ENCODE measurements at regions not wholly inside any gene's neighbourhood (a gene's known extent, or its start where the extent isn't known, plus 50 kb on each side); places are given as distances from the start of the nearest gene placed in this dataset.

GRCh38 chr21:18460979-18461378, 57.4 kb upstream of the TMPRSS15 start:
- intact Hi-C loops (cut with DNase I) = no loop called here
- no peak for DNase-seq (ENCODE audit: low spot score)

GRCh38 chr21:18461743-18462142, 58.2 kb upstream of the TMPRSS15 start:
- no peak for DNase-seq (ENCODE audit: low spot score)
- intact Hi-C loops (cut with DNase I) = no loop called here

GRCh38 chr21:18467715-18468114, 64.1 kb upstream of the TMPRSS15 start:
- DNase-seq (ENCODE audit: low spot score) = no peak

GRCh38 chr21:18468790-18469189, 65.2 kb upstream of the TMPRSS15 start:
- no peak for DNase-seq (ENCODE audit: low spot score)
- intact Hi-C loops (cut with DNase I) = no loop called here

More at GRCh38 chr21:18467715-18468114, 64.1 kb upstream of the TMPRSS15 start:
- intact Hi-C loops (cut with DNase I) = no loop called here

- intact Hi-C loops (cut with DNase I) = no loop called here
- DNase-seq (ENCODE audit: low spot score) = no peak
These were observed 73.1 kb upstream of the TMPRSS15 start for GRCh38 chr21:18476639-18477038.

GRCh38 chr21:18477043-18477442, 73.5 kb upstream of the TMPRSS15 start:
- intact Hi-C loops (cut with DNase I) = no loop called here
- DNase-seq (ENCODE audit: low spot score) = no peak

GRCh38 chr21:18478513-18478912, 74.9 kb upstream of the TMPRSS15 start:
- intact Hi-C loops (cut with DNase I) = no loop called here
- DNase-seq (ENCODE audit: low spot score) = no peak

- no peak for DNase-seq (ENCODE audit: low spot score)
- intact Hi-C loops (cut with DNase I) = no loop called here
These were observed 84.7 kb upstream of the TMPRSS15 start for GRCh38 chr21:18488252-18488651.

- intact Hi-C loops (cut with DNase I) = no loop called here
- DNase-seq (ENCODE audit: low spot score) = no peak
These were observed 89.8 kb upstream of the TMPRSS15 start for GRCh38 chr21:18493422-18493821.

- intact Hi-C loops (cut with DNase I) = no loop called here
- DNase-seq (ENCODE audit: low spot score) = no peak
These were observed 91.9 kb upstream of the TMPRSS15 start for GRCh38 chr21:18495523-18495922.

- no peak for DNase-seq (ENCODE audit: low spot score)
- intact Hi-C loops (cut with DNase I) = no loop called here
These were observed 94.8 kb upstream of the TMPRSS15 start for GRCh38 chr21:18498431-18498830.

GRCh38 chr21:18499761-18500376, 96.3 kb upstream of the TMPRSS15 start:
- no peak for DNase-seq (ENCODE audit: low spot score)
- intact Hi-C loops (cut with DNase I) = no loop called here

- intact Hi-C loops (cut with DNase I) = no loop called here
- DNase-seq (ENCODE audit: low spot score) = no peak
These were observed 114.5 kb upstream of the TMPRSS15 start for GRCh38 chr21:18518054-18518481.

- intact Hi-C loops (cut with DNase I) = no loop called here
- no peak for DNase-seq (ENCODE audit: low spot score)
These were observed 117.6 kb upstream of the TMPRSS15 start for GRCh38 chr21:18521204-18521603.

- no peak for DNase-seq (ENCODE audit: low spot score)
- intact Hi-C loops (cut with DNase I) = no loop called here
These were observed 118.8 kb upstream of the TMPRSS15 start for GRCh38 chr21:18522181-18522972.

- DNase-seq (ENCODE audit: low spot score) = no peak
- intact Hi-C loops (cut with DNase I) = no loop called here
These were observed 120.7 kb upstream of the TMPRSS15 start for GRCh38 chr21:18524097-18524880.

- DNase-seq (ENCODE audit: low spot score) = no peak
- intact Hi-C loops (cut with DNase I) = no loop called here
These were observed 125.7 kb upstream of the TMPRSS15 start for GRCh38 chr21:18529254-18529653.

- intact Hi-C loops (cut with DNase I) = no loop called here
- no peak for DNase-seq (ENCODE audit: low spot score)
These were observed 138.5 kb upstream of the TMPRSS15 start for GRCh38 chr21:18542081-18542480.

- intact Hi-C loops (cut with DNase I) = no loop called here
- no peak for DNase-seq (ENCODE audit: low spot score)
These were observed 142.3 kb upstream of the TMPRSS15 start for GRCh38 chr21:18545908-18546307.

GRCh38 chr21:18547347-18547746, 143.8 kb upstream of the TMPRSS15 start:
- DNase-seq (ENCODE audit: low spot score) = no peak
- intact Hi-C loops (cut with DNase I) = no loop called here

GRCh38 chr21:18548249-18548648, 144.7 kb upstream of the TMPRSS15 start:
- DNase-seq (ENCODE audit: low spot score) = no peak
- intact Hi-C loops (cut with DNase I) = no loop called here

Data from cardiac septum (tissue), 1 donor.